ENCODE measurements at regions not wholly inside any gene's neighbourhood (a gene's known extent, or its start where the extent isn't known, plus 50 kb on each side); places are given as distances from the start of the nearest gene placed in this dataset.

GRCh38 chr7:67346126-67346525 lies 349.5 kb downstream of the TYW1 start:
- TF ChIP-seq, protein P1, sequence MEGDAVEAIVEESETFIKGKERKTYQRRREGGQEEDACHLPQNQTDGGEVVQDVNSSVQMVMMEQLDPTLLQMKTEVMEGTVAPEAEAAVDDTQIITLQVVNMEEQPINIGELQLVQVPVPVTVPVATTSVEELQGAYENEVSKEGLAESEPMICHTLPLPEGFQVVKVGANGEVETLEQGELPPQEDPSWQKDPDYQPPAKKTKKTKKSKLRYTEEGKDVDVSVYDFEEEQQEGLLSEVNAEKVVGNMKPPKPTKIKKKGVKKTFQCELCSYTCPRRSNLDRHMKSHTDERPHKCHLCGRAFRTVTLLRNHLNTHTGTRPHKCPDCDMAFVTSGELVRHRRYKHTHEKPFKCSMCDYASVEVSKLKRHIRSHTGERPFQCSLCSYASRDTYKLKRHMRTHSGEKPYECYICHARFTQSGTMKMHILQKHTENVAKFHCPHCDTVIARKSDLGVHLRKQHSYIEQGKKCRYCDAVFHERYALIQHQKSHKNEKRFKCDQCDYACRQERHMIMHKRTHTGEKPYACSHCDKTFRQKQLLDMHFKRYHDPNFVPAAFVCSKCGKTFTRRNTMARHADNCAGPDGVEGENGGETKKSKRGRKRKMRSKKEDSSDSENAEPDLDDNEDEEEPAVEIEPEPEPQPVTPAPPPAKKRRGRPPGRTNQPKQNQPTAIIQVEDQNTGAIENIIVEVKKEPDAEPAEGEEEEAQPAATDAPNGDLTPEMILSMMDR (IDR thresholded peaks at IDR 0.05; ENCODE audit: low read length), result no peak
- TF ChIP-seq EZH2 (optimal IDR thresholded peaks at IDR 0.05; ENCODE audit: low read depth, low read length) (no peak), EZH2phosphoT487 (IDR thresholded peaks at IDR 0.05; ENCODE audit: low read length) (no peak)
